HCT116 (cell line): ENCODE measurements at regions not wholly inside any gene's neighbourhood (a gene's known extent, or its start where the extent isn't known, plus 50 kb on each side); places are given as distances from the start of the nearest gene placed in this dataset.
A peak's percentile ranks its signal among the peaks of the same experiment; 100 is the strongest.

Source experiments
- ATAC-seq: fragments of 200-7000 bp; cut with Tn5 transposase; 2 replicates; pipeline ENCODE4 v1.9.1; 2020; ENCODE audit warnings: mild to moderate bottlenecking, moderate library complexity
- BruUV-seq: library from RNA; stranded (reverse); fragments of 400-500 nt; replicated peaks from 2 replicates; lab custom pipeline; 2021; lab: Mats Ljungman, UMichigan
- CTCF ChIA-PET: fragments of 300-600 bp; sonication (Branson Sonifier 250); formaldehyde crosslinking; loops from one replicate; lab custom pipeline; 2021; ENCODE audit warnings: antibody characterized with exemption; lab: Charles Lee
- POLR2A ChIA-PET: fragments of 300-600, 350-600 bp; sonication (Branson Sonifier 250); formaldehyde crosslinking; loops from one replicate; lab custom pipeline; 2021; ENCODE audit warnings: antibody characterized with exemption; lab: Charles Lee
- RAD21 ChIA-PET, 2 experiments: fragments of 300-600 bp; sonication (Branson Sonifier 250); formaldehyde crosslinking; loops; one replicate each; lab custom pipeline; 2023; ENCODE audit warnings: low total read pairs in 2 of 2; ENCODE audit not compliant: uncharacterized antibody in 2 of 2, unreplicated experiment in 2 of 2, low non-redundant PET in 1 of 2; lab: Charles Lee
- DNase-seq: peaks from one replicate; pipeline ENCODE4 v3.0.0-alpha.2; 2010; ENCODE audit warnings: low read depth, low spot score
- H2AFZ ChIP-seq: fragments of 200-600 bp; shearing (Covaris generic), sonication (generic); 2 replicates; pipeline ENCODE4 v1.6.1; 2017; ENCODE audit warnings: low read depth, mixed run types, mixed read lengths, antibody characterized with exemption, low read length; ENCODE audit not compliant: poor library complexity, severe bottlenecking
- H3K27ac ChIP-seq: 2 replicates; pipeline ENCODE4 v1.5.1; 2012; ENCODE audit warnings: low read depth, low read length
- H3K27me3 ChIP-seq: fragments of 200-600 bp; sonication (generic); 2 replicates; pipeline ENCODE4 v1.6.1; 2016; ENCODE audit warnings: mixed run types, low read length, mixed read lengths; ENCODE audit not compliant: insufficient read depth
- H3K36me3 ChIP-seq, 2 experiments: fragments of 200-500 bp in 1 of 2; fragments of 200-600 bp in 1 of 2; sonication (Bioruptor generic) in 1 of 2; sonication (generic) in 1 of 2; 2 replicates each; pipeline versions ENCODE4 v1.5.1 to v1.6.1; 2014 to 2016; ENCODE audit warnings: low read length in 2 of 2, inconsistent platforms in 1 of 2, mixed read lengths in 1 of 2, mixed run types in 1 of 2; ENCODE audit not compliant: insufficient read depth in 2 of 2, control insufficient read depth in 1 of 2
- H3K4me1 ChIP-seq, 2 experiments: fragments of 200-600 bp in 1 of 2; sonication (generic) in 1 of 2; 2 replicates each; pipeline versions ENCODE4 v1.5.1 to v1.6.1; 2012 to 2017; ENCODE audit warnings: low read length in 2 of 2, inconsistent platforms in 1 of 2, mild to moderate bottlenecking in 1 of 2, mixed read lengths in 1 of 2, mixed run types in 1 of 2, moderate library complexity in 1 of 2; ENCODE audit not compliant: insufficient read depth in 2 of 2, control insufficient read depth in 1 of 2
- H3K4me2 ChIP-seq: fragments of 200-600 bp; sonication (generic); 2 replicates; pipeline ENCODE4 v1.6.1; 2017; ENCODE audit warnings: mixed run types, low read length, mixed read lengths
- H3K4me3 ChIP-seq, 2 experiments: fragments of 200-600 bp in 1 of 2; sonication (generic) in 1 of 2; replicated peaks in 1 of 2; 2 replicates each; pipeline ENCODE4 v1.5.1; 2011 to 2016; ENCODE audit warnings: low read length in 2 of 2, control low read depth in 1 of 2, low read depth in 1 of 2, mild to moderate bottlenecking in 1 of 2, mixed read lengths in 1 of 2, mixed run types in 1 of 2
- H3K79me2 ChIP-seq: fragments of 200-600 bp; sonication (generic); 2 replicates; pipeline ENCODE4 v1.6.1; 2017; ENCODE audit warnings: mild to moderate bottlenecking, mixed run types, low read length, moderate library complexity, mixed read lengths; ENCODE audit not compliant: insufficient read depth
- H3K9ac ChIP-seq: fragments of 200-600 bp; sonication (generic); 2 replicates; pipeline ENCODE4 v1.6.1; 2016; ENCODE audit warnings: low read length, mixed read lengths
- H3K9me2 ChIP-seq: fragments of 200-600 bp; sonication (generic), shearing (Covaris generic); 2 replicates; pipeline ENCODE4 v1.6.1; 2017; ENCODE audit warnings: mixed run types, mild to moderate bottlenecking, moderate library complexity; ENCODE audit not compliant: insufficient read depth
- H3K9me3 ChIP-seq, 2 experiments: fragments of 200-500 bp in 1 of 2; fragments of 200-600 bp in 1 of 2; sonication (Bioruptor generic) in 1 of 2; sonication (generic) in 1 of 2; 2 replicates each; pipeline ENCODE4 v1.6.1; 2014 to 2017; ENCODE audit warnings: low read length in 2 of 2, mixed read lengths in 2 of 2, inconsistent platforms in 1 of 2, low read depth in 1 of 2, mild to moderate bottlenecking in 1 of 2, mixed run types in 1 of 2, moderate library complexity in 1 of 2; ENCODE audit not compliant: control insufficient read depth in 1 of 2, insufficient read depth in 1 of 2
- H4K20me1 ChIP-seq: fragments of 200-600 bp; sonication (generic), shearing (Covaris generic); 2 replicates; pipeline ENCODE4 v1.6.1; 2017; ENCODE audit warnings: mixed run types, mild to moderate bottlenecking, moderate library complexity; ENCODE audit not compliant: insufficient read depth
- CBX3 ChIP-seq: IDR thresholded peaks from 2 replicates; pipeline ENCODE4 v1.6.1; 2012; ENCODE audit warnings: low read depth
- CEBPB ChIP-seq: IDR thresholded peaks from 2 replicates; pipeline ENCODE4 v1.6.1; 2012; ENCODE audit warnings: low read depth
- EGR1 ChIP-seq: IDR thresholded peaks from 2 replicates; pipeline ENCODE4 v1.6.1; 2012; ENCODE audit warnings: low read depth
- ELF1 ChIP-seq: IDR thresholded peaks from 2 replicates; pipeline ENCODE4 v1.6.1; 2012; ENCODE audit warnings: low read depth, borderline replicate concordance
- EZH2 ChIP-seq: fragments of 200-600 bp; sonication (generic); IDR thresholded peaks from 2 replicates; pipeline ENCODE4 v1.6.1; 2017; ENCODE audit warnings: antibody characterized with exemption, mixed run types
- EZH2phosphoT487 ChIP-seq: fragments of 200-600 bp; IDR thresholded peaks from 2 replicates; pipeline ENCODE4 v1.6.1; 2018; ENCODE audit warnings: antibody characterized with exemption, borderline replicate concordance
- POLR2A ChIP-seq: IDR thresholded peaks from 2 replicates; pipeline ENCODE4 v1.7.0; 2011; ENCODE audit warnings: borderline replicate concordance; ENCODE audit not compliant: insufficient read depth, insufficient read length; ENCODE audit errors: extremely low read depth
- RAD21 ChIP-seq: IDR thresholded peaks from 2 replicates; pipeline ENCODE4 v1.6.1; 2012; ENCODE audit warnings: low read depth, mild to moderate bottlenecking
- SP1 ChIP-seq: IDR thresholded peaks from 2 replicates; pipeline ENCODE4 v1.6.1; 2012; ENCODE audit warnings: low read depth
- ZBTB33 ChIP-seq: IDR thresholded peaks from 2 replicates; pipeline ENCODE4 v1.6.1; 2011; ENCODE audit warnings: mild to moderate bottlenecking, low read length, moderate library complexity; ENCODE audit not compliant: insufficient replicate concordance; ENCODE audit errors: extremely low read depth
- ZFX ChIP-seq: fragments of 450-650 bp; IDR thresholded peaks from 2 replicates; pipeline ENCODE4 v1.6.1; 2017
- intact Hi-C: fragments of 100-400 bp; cut with micrococcal nuclease; formaldehyde crosslinking; loops from 2 replicates; pipeline ENCODE4 v1.10.0; 2022

- Histone ChIP-seq H3K9me2 (no peaks in the 10 kb centered on the region), H3K4me1 (no peaks in the 10 kb centered on the region), H3K4me2 (no peak overlapping the region), H3K36me3 (no peaks in the 10 kb centered on the region), H3K4me3 (no peak overlapping the region), H3K9me3 (no peaks in the 10 kb centered on the region), H3K9ac (no peak overlapping the region), H3K79me2 (no peaks in the 10 kb centered on the region), H2AFZ (no peak overlapping the region), H4K20me1 (no peaks in the 10 kb centered on the region), H3K27me3 (peaks cover 58% of the 10 kb centered on the region), H3K27ac (no peak overlapping the region)
- no TSS peak for BruUV-seq
- DNase-seq, result no peak
- ChIA-PET POLR2A (no interaction called here), RAD21 (no interaction called here), CTCF (no interaction called here)
- ATAC-seq, result no peak
- TF ChIP-seq RAD21 (peak; percentile 26; the same call in 1 of the 2 replicates), ZFX (no peak), EZH2 (no peak)
- intact Hi-C loops, result no loop called here
Measured at GRCh38 chr22:27327981-27328721, 473.4 kb downstream of the MN1 start.

- Histone ChIP-seq H3K79me2 (no peaks in the 10 kb centered on the region), H3K4me2 (no peak overlapping the region), H3K27me3 (peaks cover 54% of the 10 kb centered on the region), H3K9me3 (no peaks in the 10 kb centered on the region), H3K27ac (no peak overlapping the region), H2AFZ (no peak overlapping the region), H4K20me1 (no peaks in the 10 kb centered on the region), H3K9ac (no peak overlapping the region), H3K4me3 (no peak overlapping the region), H3K4me1 (no peaks in the 10 kb centered on the region), H3K36me3 (no peaks in the 10 kb centered on the region), H3K9me2 (no peaks in the 10 kb centered on the region)
- RAD21 ChIA-PET, result interaction anchor here in 1 of 2 experiments (1.3 kb wide), 1 partner anchor 297 kb away, joined by 3 read pairs; no protein-coding TSS in a partner anchor
- intact Hi-C loops, result no loop called here
- no peak for TF ChIP-seq ELF1
- no peak for TF ChIP-seq CBX3
- TF ChIP-seq EZH2phosphoT487, result no peak
- no peak for TF ChIP-seq POLR2A
- TF ChIP-seq SP1, result no peak
- no peak for TF ChIP-seq CEBPB
- TF ChIP-seq EGR1, result no peak
- TF ChIP-seq ZBTB33, result no peak
- DNase-seq (no peak), ATAC-seq (no peak)
- POLR2A ChIA-PET, result no interaction called here
- CTCF ChIA-PET, result no interaction called here
- no TSS peak for BruUV-seq
Measured at GRCh38 chr22:27329131-27329850, 472.3 kb downstream of the MN1 start.
